B cell (primary cell): ENCODE measurements at regions not wholly inside any gene's neighbourhood (a gene's known extent, or its start where the extent isn't known, plus 50 kb on each side); places are given as distances from the start of the nearest gene placed in this dataset.

Experiments used
- ATAC-seq: fragments of 200-7000 bp; cut with Tn5 transposase; one replicate; pipeline ENCODE4 v1.10.0; 2021; ENCODE audit warnings: low read depth, mild to moderate bottlenecking, moderate number of reproducible peaks, moderate library complexity
- CTCF ChIA-PET: fragments of 350-600 bp; sonication (Branson Sonifier 250); formaldehyde crosslinking; loops from one replicate; lab custom pipeline; 2021; ENCODE audit warnings: antibody characterized with exemption, inconsistent platforms; lab: Charles Lee
- POLR2A ChIA-PET: fragments of 350-600 bp; sonication (Branson Sonifier 250); formaldehyde crosslinking; loops from one replicate; lab custom pipeline; 2021; ENCODE audit warnings: antibody characterized with exemption; lab: Charles Lee
- DNase-seq: peaks from one replicate; pipeline ENCODE4 v3.0.0; 2013
- H2AFZ ChIP-seq: 2 replicates; pipeline ENCODE4 v1.6.1; 2012; ENCODE audit warnings: mild to moderate bottlenecking, low read depth, low read length; ENCODE audit not compliant: insufficient read depth, poor library complexity, severe bottlenecking
- H3K27ac ChIP-seq, 2 donors: 1 replicate in 1 of 2; 2 replicates in 1 of 2; pipeline ENCODE4 v1.5.1; 2012 to 2013; ENCODE audit warnings: low read length in 2 of 2, mild to moderate bottlenecking in 2 of 2, moderate library complexity in 1 of 2
- H3K27me3 ChIP-seq, 4 experiments: fragments of 200-600 bp in 1 of 4; sonication (generic) in 1 of 4; replicated peaks in 1 of 4; 1 replicate in 2 of 4; 2 replicates in 2 of 4; pipeline versions ENCODE4 v1.6.1 to v1.7.0; 2013 to 2016; ENCODE audit warnings: low read length in 3 of 4, mild to moderate bottlenecking in 2 of 4, mixed read lengths in 1 of 4, moderate library complexity in 1 of 4; ENCODE audit not compliant: insufficient read depth in 4 of 4, control insufficient read depth in 3 of 4; ENCODE audit errors: control extremely low read depth in 1 of 4
- H3K36me3 ChIP-seq, 2 experiments: replicated peaks in 1 of 2; 1 replicate in 1 of 2; 2 replicates in 1 of 2; pipeline versions ENCODE4 v1.6.1 to v1.7.1; 2013; ENCODE audit warnings: low read length in 1 of 2; ENCODE audit not compliant: insufficient read depth in 2 of 2, control insufficient read depth in 1 of 2; ENCODE audit errors: control extremely low read depth in 1 of 2, extremely low read depth in 1 of 2
- H3K4me1 ChIP-seq, 2 donors: fragments of 200-600 bp in 1 of 2; sonication (generic) in 1 of 2; 1 replicate in 1 of 2; 2 replicates in 1 of 2; pipeline versions ENCODE4 v1.5.1 to v1.6.1; 2013 to 2017; ENCODE audit warnings: low read length in 2 of 2; ENCODE audit not compliant: control insufficient read depth in 2 of 2, insufficient read depth in 2 of 2
- H3K4me2 ChIP-seq: replicated peaks from 2 replicates; pipeline ENCODE3; 2012; ENCODE audit warnings: mild to moderate bottlenecking, low read depth, low read length; ENCODE audit not compliant: poor library complexity, severe bottlenecking
- H3K4me3 ChIP-seq, 5 experiments: fragments of 200-600 bp in 1 of 5; sonication (generic) in 1 of 5; 1 replicate in 3 of 5; 2 replicates in 2 of 5; pipeline versions ENCODE4 v1.5.1 to v1.7.0; 2011 to 2016; ENCODE audit warnings: low read length in 4 of 5, mild to moderate bottlenecking in 4 of 5, low read depth in 2 of 5, control low read depth in 1 of 5, moderate library complexity in 1 of 5; ENCODE audit not compliant: insufficient read depth in 1 of 5; ENCODE audit errors: control extremely low read depth in 1 of 5, extremely low read depth in 1 of 5
- H3K79me2 ChIP-seq: fragments of 200-600 bp; sonication (generic); one replicate; pipeline ENCODE4 v1.6.0; 2016; ENCODE audit warnings: low read length; ENCODE audit not compliant: control insufficient read depth, insufficient read depth
- H3K9ac ChIP-seq: fragments of 200-600 bp; sonication (generic); 2 replicates; pipeline ENCODE4 v1.6.1; 2017; ENCODE audit warnings: mild to moderate bottlenecking, low read length, moderate library complexity
- H3K9me3 ChIP-seq, 3 donors: one replicate each; pipeline versions ENCODE4 v1.6.1 to v1.7.1; 2013; ENCODE audit warnings: low read length in 2 of 3; ENCODE audit not compliant: control insufficient read depth in 2 of 3, insufficient read depth in 1 of 3; ENCODE audit errors: control extremely low read depth in 1 of 3
- H4K20me1 ChIP-seq: 2 replicates; pipeline ENCODE4 v1.6.0; 2012; ENCODE audit warnings: mild to moderate bottlenecking, low read length; ENCODE audit not compliant: insufficient read depth, control insufficient read depth, poor library complexity, severe bottlenecking
- H3K27ac Mint-ChIP-seq: one replicate; pipeline ENCODE4 v1.8.0; 2021; ENCODE audit warnings: mixed read lengths
- H3K27me3 Mint-ChIP-seq: one replicate; pipeline ENCODE4 v1.8.0; 2021; ENCODE audit warnings: mixed read lengths
- H3K4me1 Mint-ChIP-seq: one replicate; pipeline ENCODE4 v1.8.0; 2021; ENCODE audit warnings: mixed read lengths
- H3K4me3 Mint-ChIP-seq: one replicate; pipeline ENCODE4 v1.8.0; 2021; ENCODE audit warnings: mixed read lengths
- H3K9me3 Mint-ChIP-seq: one replicate; pipeline ENCODE4 v1.8.0; 2022; ENCODE audit warnings: mixed read lengths; ENCODE audit not compliant: insufficient read depth
- CTCF ChIP-seq: fragments of 200-600 bp; IDR thresholded peaks from one replicate; pipeline ENCODE4 v1.8.0; 2022; ENCODE audit warnings: antibody characterized with exemption, mild to moderate bottlenecking
- EZH2 ChIP-seq: IDR thresholded peaks from 2 replicates; pipeline ENCODE4 v1.6.1; 2012; ENCODE audit warnings: borderline replicate concordance, low read depth, mild to moderate bottlenecking, moderate library complexity, low read length; ENCODE audit not compliant: insufficient read depth, poor library complexity, severe bottlenecking
- WGBS: methylation state at CpG from one replicate; pipeline ENCODE4 v1.1.5; 2013; ENCODE audit warnings: missing lambda C conversion rate; ENCODE audit not compliant: insufficient coverage; 5-methylcytosine and 5-hydroxymethylcytosine counted together
- intact Hi-C: fragments of 100-400 bp; cut with micrococcal nuclease; formaldehyde crosslinking; loops from one replicate; pipeline ENCODE4 v1.10.0; 2022

GRCh38 chr7:36040679-36041078 is 112.4 kb upstream of the EEPD1 start:
- Mint-ChIP-seq H3K4me3 (no peak overlapping the region), H3K4me1 (no peaks in the 10 kb centered on the region), H3K27ac (no peak overlapping the region), H3K9me3 (no peaks in the 10 kb centered on the region), H3K27me3 (peaks cover 13% of the 10 kb centered on the region)
- H3K4me2 ChIP-seq = no peak overlapping the region
- WGBS = 97% methylated on average over 2 of the region's 3 CpGs
- ChIA-PET CTCF (interaction anchor here (0.6 kb wide), 1 partner anchor 224 kb away, joined by 3 read pairs; no protein-coding TSS in a partner anchor), POLR2A (no interaction called here)
- DNase-seq (no peak), ATAC-seq (no peak)
- no peak overlapping the region for H3K9ac ChIP-seq
- no peak overlapping the region for H3K4me3 ChIP-seq
- H3K27ac ChIP-seq = no peak overlapping the region
- H3K4me1 ChIP-seq = no peaks in the 10 kb centered on the region
- intact Hi-C loops = no loop called here
- no peaks in the 10 kb centered on the region for H3K36me3 ChIP-seq
- no peaks in the 10 kb centered on the region for H3K79me2 ChIP-seq
- H2AFZ ChIP-seq = no peak overlapping the region
- H3K27me3 ChIP-seq = peaks cover 0 to under 1% (median 0%) of the 10 kb centered on the region in 4 experiments
- no peaks in the 10 kb centered on the region for H3K9me3 ChIP-seq
- H4K20me1 ChIP-seq = no peaks in the 10 kb centered on the region
- TF ChIP-seq CTCF = no peak
- no peak for TF ChIP-seq EZH2

GRCh38 chr7:36044101-36044892 is 108.8 kb upstream of the EEPD1 start:
- Histone ChIP-seq H3K79me2 (no peaks in the 10 kb centered on the region), H3K9ac (no peak overlapping the region), H3K36me3 (no peaks in the 10 kb centered on the region), H3K27ac (no peak overlapping the region), H3K4me1 (no peaks in the 10 kb centered on the region), H4K20me1 (no peaks in the 10 kb centered on the region), H3K4me3 (no peak overlapping the region), H2AFZ (no peak overlapping the region), H3K9me3 (no peaks in the 10 kb centered on the region), H3K4me2 (no peak overlapping the region), H3K27me3 (no peaks in the 10 kb centered on the region)
- WGBS = 93% methylated on average over 5 of the region's 6 CpGs
- no peak overlapping the region for H3K27ac Mint-ChIP-seq
- no peak overlapping the region for H3K4me3 Mint-ChIP-seq
- H3K9me3 Mint-ChIP-seq = no peaks in the 10 kb centered on the region
- POLR2A ChIA-PET = no interaction called here
- DNase-seq = no peak
- intact Hi-C loops = no loop called here
- H3K27me3 Mint-ChIP-seq = peaks cover 4% of the 10 kb centered on the region
- ATAC-seq = no peak
- CTCF ChIA-PET = no interaction called here
- no peak for TF ChIP-seq EZH2
- TF ChIP-seq CTCF = no peak
- H3K4me1 Mint-ChIP-seq = no peaks in the 10 kb centered on the region
